Muscle layer of colon (tissue), 2 donors: ENCODE measurements at regions not wholly inside any gene's neighbourhood (a gene's known extent, or its start where the extent isn't known, plus 50 kb on each side); places are given as distances from the start of the nearest gene placed in this dataset.
A peak's percentile ranks its signal among the peaks of the same experiment; 100 is the strongest.

Experiments used
- H3K27ac ChIP-seq: one replicate; pipeline ENCODE4 v1.7.0; 2013; ENCODE audit warnings: low read depth, mild to moderate bottlenecking, low read length, moderate library complexity
- H3K27me3 ChIP-seq, 2 donors: one replicate each; pipeline ENCODE4 v1.7.0; 2013; ENCODE audit warnings: low read length in 2 of 2, mild to moderate bottlenecking in 2 of 2; ENCODE audit not compliant: insufficient read depth in 2 of 2, control insufficient read depth in 1 of 2
- H3K36me3 ChIP-seq: one replicate; pipeline ENCODE4 v1.7.0; 2013; ENCODE audit warnings: mild to moderate bottlenecking, low read length; ENCODE audit not compliant: insufficient read depth
- H3K4me1 ChIP-seq: one replicate; pipeline ENCODE4 v1.7.0; 2013; ENCODE audit warnings: mild to moderate bottlenecking, low read length; ENCODE audit not compliant: insufficient read depth
- H3K4me3 ChIP-seq, 2 donors: one replicate each; pipeline ENCODE4 v1.7.0; 2013; ENCODE audit warnings: low read length in 2 of 2, low read depth in 1 of 2, mild to moderate bottlenecking in 1 of 2, moderate library complexity in 1 of 2
- H3K9ac ChIP-seq: one replicate; pipeline ENCODE4 v1.7.0; 2013; ENCODE audit warnings: low read length
- H3K9me3 ChIP-seq: one replicate; pipeline ENCODE4 v1.7.0; 2013; ENCODE audit warnings: mild to moderate bottlenecking, low read length
- donor health status: abdominal sarcoma.
- donor health status: Adenocarcinoma of cecum.

- no peaks in the 10 kb centered on the region for H3K4me1 ChIP-seq
- H3K36me3 ChIP-seq = no peaks in the 10 kb centered on the region
- H3K27me3 ChIP-seq = no peaks in the 10 kb centered on the region
- H3K9ac ChIP-seq = no peak overlapping the region
- no peaks in the 10 kb centered on the region for H3K9me3 ChIP-seq
- no peak overlapping the region for H3K27ac ChIP-seq
- H3K4me3 ChIP-seq = no peak overlapping the region
Observed at GRCh38 chr1:56115701-56116100, 463.7 kb downstream of the PLPP3 start.

DNA sequence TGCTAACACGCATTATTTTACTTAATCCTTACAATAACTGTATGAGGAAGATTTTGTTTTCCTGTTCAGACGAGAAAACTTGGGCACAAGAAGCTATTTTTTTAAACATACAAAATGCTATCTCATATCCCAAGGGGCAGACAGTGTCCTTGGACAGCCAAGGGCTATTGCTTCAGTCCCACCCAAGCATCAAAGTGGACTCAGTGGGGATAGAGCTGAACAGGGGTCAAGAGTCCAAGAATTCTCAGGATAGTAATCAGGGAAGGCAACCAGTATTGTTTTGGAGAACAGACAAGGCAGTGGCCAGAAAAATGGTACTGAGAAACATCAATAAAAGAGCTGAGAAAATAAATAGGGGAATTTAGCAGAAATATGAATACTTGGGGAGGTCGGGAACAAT, 465.7 kb downstream of the PLPP3 start:
- Histone ChIP-seq H3K4me1 (no peaks in the 10 kb centered on the region), H3K36me3 (no peaks in the 10 kb centered on the region), H3K27ac (no peak overlapping the region)

DNA sequence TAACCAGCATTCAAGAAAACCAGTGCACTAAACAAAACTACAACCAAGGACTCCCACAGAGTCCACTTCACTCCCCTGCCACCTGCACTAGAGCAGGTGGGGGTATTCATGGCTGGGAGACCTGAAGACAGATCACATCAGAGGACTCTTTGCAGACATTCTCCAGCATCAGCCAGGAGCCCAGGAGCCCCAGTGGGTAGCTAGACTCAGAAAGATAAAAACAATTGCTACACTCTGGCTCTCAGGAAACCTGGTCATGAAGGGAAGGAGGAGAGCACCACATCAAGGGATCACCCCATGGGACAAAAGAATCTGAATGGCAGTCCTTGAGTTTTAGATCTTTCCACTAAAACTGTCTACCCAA, 472.1 kb downstream of the PLPP3 start:
- no peak overlapping the region for H3K4me3 ChIP-seq
- H3K4me1 ChIP-seq = no peaks in the 10 kb centered on the region
- H3K9me3 ChIP-seq = no peaks in the 10 kb centered on the region
- H3K9ac ChIP-seq = no peak overlapping the region
- H3K36me3 ChIP-seq = no peaks in the 10 kb centered on the region
- H3K27me3 ChIP-seq = no peaks in the 10 kb centered on the region
- no peak overlapping the region for H3K27ac ChIP-seq

More for the DNA sequence above, 465.7 kb downstream of the PLPP3 start:
- H3K4me3 ChIP-seq = peak overlapping the region in 1 of 2 donors; percentile 5
- no peak overlapping the region for H3K9ac ChIP-seq
- H3K27me3 ChIP-seq = no peaks in the 10 kb centered on the region
- H3K9me3 ChIP-seq = no peaks in the 10 kb centered on the region

GRCh38 chr1:56106531-56107274, 472.7 kb downstream of the PLPP3 start:
- H3K27me3 ChIP-seq = no peaks in the 10 kb centered on the region
- no peaks in the 10 kb centered on the region for H3K36me3 ChIP-seq
- no peaks in the 10 kb centered on the region for H3K4me1 ChIP-seq
- no peak overlapping the region for H3K9ac ChIP-seq
- no peaks in the 10 kb centered on the region for H3K9me3 ChIP-seq
- no peak overlapping the region for H3K4me3 ChIP-seq
- no peak overlapping the region for H3K27ac ChIP-seq

DNA sequence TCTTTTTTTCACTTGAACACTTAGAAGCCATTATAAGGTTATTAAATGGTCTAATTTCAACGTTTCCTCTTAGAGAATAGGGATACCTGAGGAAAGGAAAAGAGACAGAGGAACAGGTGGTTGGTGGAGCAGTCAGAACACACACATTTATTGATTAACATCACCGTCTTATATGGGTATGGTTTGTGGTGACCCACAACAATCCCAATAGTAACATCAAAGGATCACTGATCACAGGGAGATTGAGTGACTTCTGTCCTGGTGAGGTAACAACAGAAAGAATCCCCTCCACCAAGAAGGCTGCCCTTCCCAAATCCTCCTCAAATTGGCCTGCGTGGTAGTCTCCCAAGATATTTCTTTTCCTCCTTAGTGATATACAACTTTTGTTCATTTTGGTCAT, 474.0 kb downstream of the PLPP3 start:
- Histone ChIP-seq H3K4me3 (no peak overlapping the region), H3K36me3 (no peaks in the 10 kb centered on the region), H3K9me3 (no peaks in the 10 kb centered on the region), H3K27me3 (no peaks in the 10 kb centered on the region), H3K9ac (no peak overlapping the region), H3K4me1 (no peaks in the 10 kb centered on the region), H3K27ac (no peak overlapping the region)

DNA sequence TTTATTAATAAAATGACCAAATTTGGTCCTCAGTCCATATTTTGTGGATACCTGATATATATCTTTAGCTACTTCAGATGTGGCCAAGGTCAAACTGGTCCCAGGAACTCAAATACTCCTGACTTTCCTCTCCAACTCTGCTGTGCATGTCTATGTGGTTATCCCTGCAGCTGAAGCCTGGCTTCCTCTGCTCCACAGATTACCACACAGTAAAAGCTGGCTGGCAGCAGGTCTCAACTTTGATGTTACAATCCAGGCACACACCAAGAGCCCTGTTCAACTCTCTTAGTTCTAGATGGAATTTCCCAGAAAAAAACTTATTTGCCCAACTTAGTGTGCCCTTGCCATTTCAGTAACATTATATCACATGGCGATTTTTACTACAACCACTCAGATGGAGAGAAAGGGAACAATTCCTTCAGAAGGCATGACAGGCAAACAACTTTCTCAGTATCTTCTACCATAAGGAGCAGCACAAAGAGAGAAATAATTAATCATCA, 479.5 kb downstream of the PLPP3 start:
- H3K9ac ChIP-seq = no peak overlapping the region
- H3K27ac ChIP-seq = no peak overlapping the region
- H3K4me1 ChIP-seq = peaks cover 7% of the 10 kb centered on the region
- H3K4me3 ChIP-seq = no peak overlapping the region
- H3K9me3 ChIP-seq = no peaks in the 10 kb centered on the region
- no peaks in the 10 kb centered on the region for H3K36me3 ChIP-seq
- no peaks in the 10 kb centered on the region for H3K27me3 ChIP-seq

DNA sequence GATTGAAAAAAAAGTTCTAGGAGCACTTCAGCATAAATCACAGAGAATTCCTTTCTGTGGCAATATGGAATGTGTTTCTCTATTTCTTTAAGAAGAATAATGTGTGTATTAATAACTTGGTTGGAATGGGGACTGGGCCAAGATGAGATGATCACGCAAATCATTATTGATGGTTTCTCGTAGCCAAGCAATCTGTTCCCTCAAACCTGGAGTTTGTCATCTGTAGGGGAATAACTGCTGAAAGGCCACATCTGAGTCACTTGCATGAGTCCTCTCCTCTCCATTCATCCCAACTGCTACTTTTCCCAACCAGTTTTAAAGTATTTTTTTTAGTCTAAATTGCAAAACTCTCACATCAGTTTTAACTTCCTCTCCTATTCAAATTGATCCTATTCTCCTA, 480.4 kb downstream of the PLPP3 start:
- Histone ChIP-seq H3K9me3 (no peaks in the 10 kb centered on the region), H3K36me3 (no peaks in the 10 kb centered on the region), H3K27me3 (no peaks in the 10 kb centered on the region), H3K27ac (no peak overlapping the region), H3K9ac (no peak overlapping the region), H3K4me1 (peaks cover 7% of the 10 kb centered on the region), H3K4me3 (no peak overlapping the region)

DNA sequence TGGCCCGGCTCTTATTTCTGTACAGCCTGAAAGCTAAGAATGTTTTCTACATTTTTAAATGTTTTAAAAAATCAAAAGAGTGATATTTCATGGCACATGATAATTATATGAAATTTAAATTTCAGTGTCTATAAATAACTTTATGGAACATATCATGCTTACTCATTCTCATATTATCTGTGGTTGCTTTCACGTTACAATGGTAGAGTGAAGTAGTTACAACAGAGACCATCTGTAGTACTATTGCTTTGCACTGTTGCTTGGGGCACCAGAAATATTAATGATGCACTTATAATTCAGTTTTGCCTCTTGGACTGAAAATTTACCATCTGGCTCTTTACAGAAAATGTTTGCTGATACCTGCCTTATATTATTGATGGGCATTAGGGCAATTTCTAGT, 481.6 kb downstream of the PLPP3 start:
- Histone ChIP-seq H3K36me3 (no peaks in the 10 kb centered on the region), H3K4me3 (no peak overlapping the region), H3K27ac (no peak overlapping the region), H3K9ac (no peak overlapping the region), H3K27me3 (no peaks in the 10 kb centered on the region), H3K4me1 (peaks cover 7% of the 10 kb centered on the region), H3K9me3 (no peaks in the 10 kb centered on the region)

- Histone ChIP-seq H3K4me1 (peaks cover 7% of the 10 kb centered on the region), H3K27me3 (no peaks in the 10 kb centered on the region), H3K9ac (no peak overlapping the region), H3K27ac (no peak overlapping the region), H3K36me3 (no peaks in the 10 kb centered on the region), H3K4me3 (no peak overlapping the region), H3K9me3 (no peaks in the 10 kb centered on the region)
Observed at GRCh38 chr1:56095696-56096665, 483.4 kb downstream of the PLPP3 start.

DNA sequence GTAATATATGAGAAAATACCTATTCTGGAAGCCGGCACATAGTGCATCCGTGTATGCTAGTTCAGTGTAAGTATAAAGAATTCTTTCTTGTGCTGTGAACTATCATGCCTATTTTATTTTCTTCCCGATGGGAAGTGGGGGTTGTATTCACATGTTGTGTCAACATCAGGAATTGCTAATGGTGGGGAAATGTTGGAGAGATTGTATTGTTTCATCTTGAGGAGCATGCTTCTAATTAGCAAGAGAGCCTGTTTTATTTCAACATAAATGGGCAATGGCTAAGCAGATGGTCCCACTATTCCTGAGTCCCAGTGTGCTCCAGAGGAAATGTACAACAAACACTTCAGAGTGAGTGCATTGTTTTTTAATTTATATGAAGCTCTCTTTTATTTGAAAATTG, 485.2 kb downstream of the PLPP3 start:
- no peak overlapping the region for H3K9ac ChIP-seq
- H3K36me3 ChIP-seq = no peaks in the 10 kb centered on the region
- no peaks in the 10 kb centered on the region for H3K9me3 ChIP-seq
- H3K4me3 ChIP-seq = no peak overlapping the region
- no peaks in the 10 kb centered on the region for H3K27me3 ChIP-seq
- no peak overlapping the region for H3K27ac ChIP-seq
- peaks cover 7% of the 10 kb centered on the region for H3K4me1 ChIP-seq

DNA sequence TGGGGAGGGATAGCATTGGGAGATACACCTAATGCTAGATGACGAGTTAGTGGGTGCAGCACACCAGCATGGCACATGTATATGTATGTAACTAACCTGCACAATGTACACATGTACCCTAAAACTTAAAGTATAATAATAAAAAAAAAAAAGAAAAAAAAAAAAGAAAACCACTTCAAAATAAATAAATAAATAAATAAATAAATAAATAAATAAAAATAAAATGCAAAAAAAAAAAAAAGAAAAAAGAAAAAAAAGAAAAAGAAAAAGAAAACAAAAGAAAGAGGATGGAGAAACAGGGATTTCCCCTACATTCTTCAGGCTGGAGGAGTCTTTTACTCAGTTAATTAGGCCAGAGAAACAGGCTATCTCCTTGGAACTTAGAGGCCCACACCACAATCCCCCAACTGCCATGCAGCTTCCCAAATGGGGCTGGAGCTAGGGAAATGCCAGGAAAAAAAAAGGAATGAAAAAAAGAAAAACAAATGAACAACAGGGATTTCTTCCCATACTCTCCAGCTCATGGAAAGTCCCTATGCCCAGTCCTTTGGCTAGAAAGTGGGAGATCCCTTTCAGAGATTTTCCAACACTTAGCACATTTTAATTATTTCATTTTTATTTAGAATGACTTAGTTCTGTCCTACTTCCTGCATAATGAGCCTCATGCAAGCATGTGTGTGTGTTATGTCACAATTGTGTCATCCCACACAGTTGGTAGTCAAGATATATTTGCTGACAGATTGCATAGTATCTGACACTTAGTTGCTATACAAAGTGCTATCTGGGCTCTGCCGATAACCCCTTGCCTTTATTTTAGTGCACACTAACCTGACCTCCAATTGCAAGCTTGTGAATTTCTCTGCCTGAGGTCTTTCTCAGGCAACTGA, 486.4 kb downstream of the PLPP3 start:
- Histone ChIP-seq H3K4me1 (no peaks in the 10 kb centered on the region), H3K9me3 (no peaks in the 10 kb centered on the region), H3K4me3 (no peak overlapping the region), H3K36me3 (no peaks in the 10 kb centered on the region), H3K9ac (no peak overlapping the region), H3K27ac (no peak overlapping the region), H3K27me3 (no peaks in the 10 kb centered on the region)
